ENCODE measurements at regions not wholly inside any gene's neighbourhood (a gene's known extent, or its start where the extent isn't known, plus 50 kb on each side); places are given as distances from the start of the nearest gene placed in this dataset.
"Not testable (repeated sequence)": the region's sequence is repeated elsewhere in the genome, so short reads cannot be mapped to it uniquely, and the experiment has no call there.

DNA sequence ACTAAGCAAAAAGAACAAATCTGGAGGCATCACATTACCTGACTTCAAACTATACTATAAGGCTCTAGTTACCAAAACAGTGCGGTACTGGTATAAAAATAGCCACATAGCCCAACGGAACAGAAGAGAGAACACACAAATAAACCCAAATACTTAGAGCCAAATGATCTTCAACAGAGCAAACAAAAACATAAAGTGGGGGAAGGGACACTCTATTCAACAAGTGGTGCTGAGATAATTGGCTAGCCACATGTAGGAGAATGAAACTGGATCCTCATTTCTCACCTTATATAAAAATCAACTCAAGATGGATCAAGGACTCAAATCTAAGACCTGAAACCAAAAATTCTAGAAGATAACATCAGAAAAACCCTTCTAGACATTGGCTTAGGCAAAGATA lies 89.9 kb upstream of the ZNF608 start:
- not testable (repeated sequence) for TF ChIP-seq CTCF (IDR thresholded peaks at IDR 0.05; ENCODE audit: low read depth, low read length, missing input control); JUND (IDR thresholded peaks at IDR 0.05); REST (IDR thresholded peaks at IDR 0.05); GABPA (IDR thresholded peaks at IDR 0.05 in 1 of 2, conservative IDR thresholded peaks at IDR 0.05 in 1 of 2); SP1 (IDR thresholded peaks at IDR 0.05); HNF4G (IDR thresholded peaks at IDR 0.05); YY1 (IDR thresholded peaks at IDR 0.05); TAF1 (conservative IDR thresholded peaks at IDR 0.05); RXRA (IDR thresholded peaks at IDR 0.05); RAD21 (IDR thresholded peaks at IDR 0.05); HNF4A (conservative IDR thresholded peaks at IDR 0.05); NR2F2 (IDR thresholded peaks at IDR 0.05); FOXA1 (IDR thresholded peaks at IDR 0.05)
- TF ChIP-seq, protein P1, sequence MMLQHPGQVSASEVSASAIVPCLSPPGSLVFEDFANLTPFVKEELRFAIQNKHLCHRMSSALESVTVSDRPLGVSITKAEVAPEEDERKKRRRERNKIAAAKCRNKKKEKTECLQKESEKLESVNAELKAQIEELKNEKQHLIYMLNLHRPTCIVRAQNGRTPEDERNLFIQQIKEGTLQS (IDR thresholded peaks at IDR 0.05), result not testable (repeated sequence)

Data from liver (tissue), 3 donors.